Endothelial cell of umbilical vein (primary cell): ENCODE measurements at regions not wholly inside any gene's neighbourhood (a gene's known extent, or its start where the extent isn't known, plus 50 kb on each side); places are given as distances from the start of the nearest gene placed in this dataset.

Experiments used
- BruUV-seq: library from RNA; stranded (reverse); fragments of 400-500 nt; replicated peaks from 2 replicates; lab custom pipeline; 2021; lab: Mats Ljungman, UMichigan
- CTCF ChIA-PET: fragments of 300-600, 350-600 bp; sonication (Branson Sonifier 250); formaldehyde crosslinking; loops from one replicate; lab custom pipeline; 2021; ENCODE audit warnings: antibody characterized with exemption, inconsistent platforms; lab: Charles Lee
- POLR2A ChIA-PET: fragments of 300-600, 350-600 bp; sonication (Branson Sonifier 250); formaldehyde crosslinking; loops from one replicate; lab custom pipeline; 2021; ENCODE audit warnings: antibody characterized with exemption, inconsistent platforms; lab: Charles Lee
- DNase-seq: peaks from one replicate; pipeline ENCODE4 v3.0.0-alpha.2; 2011; ENCODE audit warnings: low read depth, low spot score
- FAIRE-seq: peaks from 2 replicates; lab custom pipeline; 2011; peaks lifted over from hg19 to GRCh38; lab: Jason Lieb, UNC
- H2AFZ ChIP-seq: 2 replicates; pipeline ENCODE4 v1.6.0; 2012; ENCODE audit warnings: low read depth, low read length, control low read depth, inconsistent platforms
- H3K27ac ChIP-seq: 2 replicates; pipeline ENCODE4 v1.5.1; 2011; ENCODE audit warnings: low read depth, mild to moderate bottlenecking, control low read depth, low read length, moderate library complexity; ENCODE audit not compliant: insufficient read depth
- H3K27me3 ChIP-seq, 2 experiments: 2 replicates each; pipeline versions ENCODE4 v1.6.0 to v1.6.1; 2011; ENCODE audit warnings: low read length in 2 of 2, mixed read lengths in 1 of 2; ENCODE audit not compliant: control insufficient read depth in 2 of 2, insufficient read depth in 2 of 2
- H3K36me3 ChIP-seq, 2 experiments: 2 replicates in 1 of 2; 3 replicates in 1 of 2; pipeline ENCODE4 v1.5.1; 2011; ENCODE audit warnings: low read length in 2 of 2, mild to moderate bottlenecking in 1 of 2, moderate library complexity in 1 of 2; ENCODE audit not compliant: control insufficient read depth in 2 of 2, insufficient read depth in 2 of 2; ENCODE audit errors: extremely low read depth in 1 of 2
- H3K4me1 ChIP-seq: 3 replicates; pipeline ENCODE4 v1.5.1; 2011; ENCODE audit warnings: mild to moderate bottlenecking, low read length; ENCODE audit not compliant: control insufficient read depth, insufficient read depth; ENCODE audit errors: extremely low read depth
- H3K4me2 ChIP-seq: 2 replicates; pipeline ENCODE4 v1.6.1; 2011; ENCODE audit warnings: low read length, control low read depth, mixed read lengths; ENCODE audit not compliant: insufficient read depth
- H3K4me3 ChIP-seq, 3 experiments: fragments of 200-600 bp in 1 of 3; sonication (generic), shearing (Covaris generic) in 1 of 3; replicated peaks in 1 of 3; 2 replicates each; pipeline ENCODE4 v1.5.1; 2011 to 2016; ENCODE audit warnings: control low read depth in 3 of 3, low read length in 3 of 3, mild to moderate bottlenecking in 2 of 3, inconsistent platforms in 1 of 3, low read depth in 1 of 3, moderate library complexity in 1 of 3; ENCODE audit not compliant: insufficient read depth in 1 of 3
- H3K79me2 ChIP-seq: 2 replicates; pipeline ENCODE4 v1.6.0; 2012; ENCODE audit warnings: low read length, inconsistent platforms; ENCODE audit not compliant: control insufficient read depth, insufficient read depth
- H3K9ac ChIP-seq: replicated peaks from 2 replicates; pipeline ENCODE3; 2011; ENCODE audit warnings: low read length, control low read depth; ENCODE audit not compliant: insufficient read depth; ENCODE audit errors: extremely low read depth
- H3K9me1 ChIP-seq: replicated peaks from 3 replicates; pipeline ENCODE4 v1.6.0; 2011; ENCODE audit warnings: mild to moderate bottlenecking, low read length; ENCODE audit not compliant: control insufficient read depth, insufficient read depth; ENCODE audit errors: extremely low read depth
- H3K9me3 ChIP-seq: replicated peaks from 2 replicates; pipeline ENCODE4 v1.5.1; 2012; ENCODE audit warnings: low read length, inconsistent platforms; ENCODE audit not compliant: control insufficient read depth, insufficient read depth
- H4K20me1 ChIP-seq: replicated peaks from 2 replicates; pipeline ENCODE3; 2011; ENCODE audit warnings: mild to moderate bottlenecking, low read length; ENCODE audit not compliant: control insufficient read depth, insufficient read depth; ENCODE audit errors: extremely low read depth
- CTCF ChIP-seq, 2 donors: IDR thresholded peaks; 1 replicate in 1 of 2; 2 replicates in 1 of 2; pipeline ENCODE4 v1.5.1; 2011; ENCODE audit warnings: low read length in 2 of 2, mild to moderate bottlenecking in 2 of 2, moderate library complexity in 2 of 2, control low read depth in 1 of 2, inconsistent platforms in 1 of 2, low read depth in 1 of 2; ENCODE audit not compliant: insufficient read depth in 1 of 2; ENCODE audit errors: extremely low read depth in 1 of 2
- EZH2 ChIP-seq: IDR thresholded peaks from 2 replicates; pipeline ENCODE4 v1.6.1; 2012; ENCODE audit warnings: borderline replicate concordance, low read depth, mild to moderate bottlenecking, moderate library complexity, low read length, inconsistent platforms; ENCODE audit not compliant: severe bottlenecking
- FOS ChIP-seq: IDR thresholded peaks from 2 replicates; pipeline ENCODE4 v1.6.1; 2011; ENCODE audit warnings: mild to moderate bottlenecking, low read length, moderate library complexity, borderline replicate concordance; ENCODE audit not compliant: insufficient read depth
- GATA2 ChIP-seq: IDR thresholded peaks from 2 replicates; pipeline ENCODE4 v1.7.0; 2011; ENCODE audit warnings: low read depth, mild to moderate bottlenecking, moderate library complexity, mixed read lengths, low read length; ENCODE audit not compliant: insufficient read length, insufficient read depth
- JUN ChIP-seq: IDR thresholded peaks from 2 replicates; pipeline ENCODE4 v1.6.1; 2011; ENCODE audit warnings: borderline replicate concordance, low read depth; ENCODE audit not compliant: insufficient read length, insufficient read depth
- MYC ChIP-seq: IDR thresholded peaks from one replicate; pipeline ENCODE4 v1.6.1; 2011; ENCODE audit warnings: mild to moderate bottlenecking, low read depth, low read length
- POLR2A ChIP-seq: IDR thresholded peaks from 2 replicates; pipeline ENCODE4 v1.6.1; 2012; ENCODE audit warnings: low read depth, mild to moderate bottlenecking, control low read depth, low read length
- POLR2AphosphoS5 ChIP-seq: IDR thresholded peaks from 2 replicates; pipeline ENCODE4 v1.6.1; 2012; ENCODE audit warnings: low read depth, mild to moderate bottlenecking, control low read depth, low read length, moderate library complexity; ENCODE audit not compliant: insufficient read depth
- dilution Hi-C: fragments of 300-500 bp; cut with MboI; formaldehyde crosslinking; loops from one replicate; pipeline ENCODE4 v1.15.0; 2019; ENCODE audit warnings: low sequenced_read_pairs; ENCODE audit not compliant: extremely low pct_ligation_motif_present
- intact Hi-C: fragments of 100-400 bp; cut with micrococcal nuclease; formaldehyde crosslinking; loops from one replicate; pipeline ENCODE4 v1.10.0; 2022
- TF ChIP-seq, protein P1 (sequence below): IDR thresholded peaks from 2 replicates; pipeline ENCODE4 v1.6.1; 2011; ENCODE audit not compliant: insufficient read depth, insufficient read length

- no TSS peak for BruUV-seq
- TF ChIP-seq JUN (no peak), POLR2AphosphoS5 (no peak), GATA2 (no peak), MYC (no peak), POLR2A (no peak), FOS (no peak), EZH2 (no peak), CTCF (IDR thresholded peaks at IDR 0.05; ENCODE audit: extremely low read depth in 1 of 2, insufficient read depth in 1 of 2, low read depth in 1 of 2, low read length in 2 of 2) (no peak)
- TF ChIP-seq, protein P1, sequence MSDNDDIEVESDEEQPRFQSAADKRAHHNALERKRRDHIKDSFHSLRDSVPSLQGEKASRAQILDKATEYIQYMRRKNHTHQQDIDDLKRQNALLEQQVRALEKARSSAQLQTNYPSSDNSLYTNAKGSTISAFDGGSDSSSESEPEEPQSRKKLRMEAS: no peak
- FAIRE-seq (no peak), DNase-seq (no peak)
- ChIA-PET POLR2A (no interaction called here), CTCF (interaction anchor here (0.6 to 0.9 kb wide), 2 partner anchors 9 to 18 kb away, joined by 3 read pairs; no protein-coding TSS in a partner anchor)
- H3K27ac ChIP-seq: no peak overlapping the region
- no peak overlapping the region for H3K4me3 ChIP-seq
- H3K27me3 ChIP-seq: no peaks in the 10 kb centered on the region
- dilution Hi-C loops (no loop called here), intact Hi-C loops (no loop called here)
- no peaks in the 10 kb centered on the region for H3K36me3 ChIP-seq
- H3K4me1 ChIP-seq: peaks cover 8% of the 10 kb centered on the region
- no peaks in the 10 kb centered on the region for H3K9me3 ChIP-seq
- H4K20me1 ChIP-seq: no peaks in the 10 kb centered on the region
- no peaks in the 10 kb centered on the region for H3K79me2 ChIP-seq
- no peak overlapping the region for H2AFZ ChIP-seq
- no peak overlapping the region for H3K4me2 ChIP-seq
- no peak overlapping the region for H3K9ac ChIP-seq
- no peaks in the 10 kb centered on the region for H3K9me1 ChIP-seq
These were observed 80.1 kb upstream of the OSBPL8 start for GRCh38 chr12:76639646-76640045.
